CD1c-positive myeloid dendritic cell (primary cell): ENCODE measurements at regions not wholly inside any gene's neighbourhood (a gene's known extent, or its start where the extent isn't known, plus 50 kb on each side); places are given as distances from the start of the nearest gene placed in this dataset.

Source experiments
- DNase-seq: peaks from one replicate; pipeline ENCODE4 v3.0.0-alpha.2; 2016; ENCODE audit errors: extremely low spot score

DNA sequence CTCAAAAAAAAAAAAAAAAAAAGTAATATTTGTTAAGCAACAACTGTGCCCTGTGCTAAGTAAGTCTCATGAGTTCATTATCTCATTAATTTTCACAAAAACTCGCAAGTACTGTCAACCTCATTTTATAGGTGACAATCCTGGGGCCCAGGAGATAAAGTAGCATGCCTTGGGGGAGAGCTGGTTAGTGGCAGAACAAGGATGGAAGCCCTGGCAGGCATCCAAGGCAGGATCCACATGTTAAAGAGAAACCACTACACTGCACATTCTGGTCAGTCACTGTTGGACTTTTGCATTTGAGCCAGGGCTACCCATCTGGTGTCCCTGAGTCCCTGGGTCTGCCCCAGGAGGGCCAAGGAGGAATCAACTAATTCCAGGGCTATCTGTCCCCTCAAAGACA is 54.6 kb downstream of the ZFP36L2 start:
- no peak for DNase-seq

- no peak for DNase-seq
These were observed 55.9 kb downstream of the ZFP36L2 start for GRCh38 chr2:43170405-43171105.

DNA sequence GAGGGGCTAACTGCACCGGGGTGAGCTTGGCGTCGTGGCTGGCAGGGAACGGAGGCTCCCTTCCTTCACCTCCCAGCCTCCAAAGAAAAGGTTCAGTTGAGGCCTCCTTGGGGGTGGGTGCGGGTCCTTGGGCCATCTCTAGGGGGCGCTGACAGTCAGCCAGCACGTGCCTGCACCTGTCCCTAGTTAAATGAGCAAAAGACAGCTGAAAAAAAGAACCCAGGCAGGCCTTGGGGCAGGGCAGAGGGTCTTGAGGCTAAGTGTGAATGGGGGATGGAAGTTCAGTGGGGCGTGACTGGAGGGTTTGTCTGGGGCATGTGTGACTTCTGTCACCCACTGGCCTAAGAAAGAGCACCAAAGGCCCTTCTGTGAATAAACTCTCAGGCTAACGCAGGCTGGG is 56.4 kb downstream of the ZFP36L2 start:
- DNase-seq = no peak

GRCh38 chr2:43169099-43169945 is 57.1 kb downstream of the ZFP36L2 start:
- peak; percentile 59 for DNase-seq

GRCh38 chr2:43168016-43168369 is 58.4 kb downstream of the ZFP36L2 start:
- DNase-seq = no peak

GRCh38 chr2:43165378-43166069 is 60.9 kb downstream of the ZFP36L2 start:
- DNase-seq = no peak

DNA sequence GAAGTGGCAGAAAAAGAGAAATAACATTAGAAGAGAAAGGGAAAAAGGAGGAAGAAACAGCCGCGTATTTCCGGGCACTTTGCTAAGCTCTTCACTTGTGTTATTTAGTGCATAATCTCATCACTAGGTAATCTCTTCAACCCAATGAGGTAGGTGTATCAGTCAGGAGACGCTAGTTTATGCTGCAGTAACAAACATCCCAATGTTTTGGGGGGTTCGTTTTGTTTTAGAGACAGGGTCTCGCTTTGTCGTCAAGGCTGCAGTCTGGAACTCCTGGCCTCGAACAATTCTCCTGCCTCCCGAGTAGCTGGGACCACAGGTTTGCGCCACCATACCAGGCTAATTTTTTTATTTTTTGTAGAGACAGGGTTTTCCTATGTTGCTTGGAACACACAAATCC is 61.7 kb downstream of the ZFP36L2 start:
- DNase-seq = no peak

GRCh38 chr2:43163584-43164270 is 62.7 kb downstream of the ZFP36L2 start:
- DNase-seq = no peak

DNA sequence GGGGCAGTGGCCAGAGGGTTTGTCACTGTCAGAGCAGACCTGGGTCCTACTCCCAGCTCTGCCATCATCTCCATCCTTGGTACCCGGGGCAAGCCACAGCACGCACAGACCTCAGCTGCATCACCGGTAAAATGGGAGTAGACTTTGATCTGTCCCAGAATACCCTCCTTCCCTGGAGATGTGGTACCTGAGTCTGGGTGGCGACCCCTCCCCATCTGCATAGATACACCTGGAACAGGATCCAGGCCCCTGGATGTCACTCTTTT is 64.0 kb downstream of the ZFP36L2 start:
- DNase-seq = no peak

DNA sequence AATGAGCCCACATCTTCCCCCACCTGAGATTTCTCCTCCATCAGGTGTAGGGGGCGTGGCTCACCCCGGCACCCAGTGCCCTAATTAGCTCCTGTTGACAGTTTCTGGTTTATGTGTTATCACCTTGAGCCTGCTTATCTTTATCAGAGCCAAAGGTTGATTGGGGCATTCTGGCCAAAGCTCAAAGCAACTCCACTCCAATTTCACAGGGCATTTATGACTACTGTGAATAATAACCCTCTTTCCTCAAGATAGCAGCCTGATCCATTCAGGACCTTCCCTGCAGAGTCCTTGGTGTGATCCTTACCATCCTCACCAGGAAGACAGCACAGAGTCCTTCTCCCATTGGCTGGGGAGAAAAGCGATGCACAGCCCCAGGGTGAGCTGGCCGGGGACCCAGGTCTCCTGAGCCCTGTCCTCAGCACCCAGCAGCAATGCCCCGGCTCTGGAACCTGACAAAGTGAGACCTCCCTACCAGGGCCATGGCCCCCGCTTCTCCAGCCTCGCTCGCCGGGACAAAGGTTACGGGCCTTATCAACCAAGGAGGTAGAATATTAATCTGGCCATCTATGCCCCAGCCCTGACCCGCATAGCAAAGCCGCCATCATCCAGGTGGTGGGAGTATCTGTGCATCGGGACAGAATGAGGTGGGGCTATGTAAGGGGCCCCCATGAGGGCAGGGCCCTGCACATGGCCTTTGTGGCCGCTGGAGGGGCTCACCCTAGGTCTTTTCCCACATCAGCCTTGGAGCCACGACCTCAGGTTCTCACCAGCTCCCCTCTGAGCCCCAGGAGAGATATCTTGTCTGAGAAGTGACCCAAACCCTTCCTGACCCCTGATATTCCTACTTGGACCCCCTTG is 64.5 kb downstream of the ZFP36L2 start:
- DNase-seq = no peak

- DNase-seq = no peak
These were observed 65.6 kb downstream of the ZFP36L2 start for GRCh38 chr2:43160778-43161177.

GRCh38 chr2:43159797-43160196 is 66.6 kb downstream of the ZFP36L2 start:
- DNase-seq = peak; percentile 74

- peak; percentile 86 for DNase-seq
These were observed 68.0 kb downstream of the ZFP36L2 start for GRCh38 chr2:43158259-43158880.

- peak; percentile 75 for DNase-seq
These were observed 68.7 kb downstream of the ZFP36L2 start for GRCh38 chr2:43157506-43158246.

DNA sequence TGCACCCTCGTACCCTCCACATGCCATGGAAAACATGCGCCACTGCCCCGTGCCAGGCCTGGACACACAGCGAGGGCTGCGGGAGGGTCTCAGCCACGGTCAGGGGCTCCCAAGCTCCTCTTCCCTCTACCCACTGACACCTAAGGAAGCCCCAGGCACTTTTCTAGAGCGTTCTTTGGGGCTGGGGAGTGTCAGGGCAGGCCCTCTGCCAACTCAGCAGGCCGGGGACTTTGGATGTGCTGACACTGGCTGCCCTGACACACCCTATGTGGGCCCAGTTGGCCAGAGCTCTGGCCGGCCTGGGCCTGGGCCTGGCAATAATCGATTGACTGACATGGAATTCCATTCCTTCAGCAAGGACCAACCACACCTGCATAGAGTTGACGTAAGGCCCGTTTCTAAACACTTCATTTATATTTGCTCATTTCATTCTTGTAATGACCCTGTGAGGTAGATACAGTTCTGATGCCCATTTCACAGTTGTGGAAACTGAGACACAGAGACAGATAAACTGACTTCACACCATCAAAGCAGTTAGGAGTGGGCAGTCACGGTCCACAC is 70.5 kb downstream of the ZFP36L2 start:
- no peak for DNase-seq

GRCh38 chr2:43154685-43155084 is 71.7 kb downstream of the ZFP36L2 start:
- DNase-seq = no peak

GRCh38 chr2:43152741-43153647 is 73.4 kb downstream of the ZFP36L2 start:
- DNase-seq = no peak

- DNase-seq = no peak
These were observed 74.2 kb downstream of the ZFP36L2 start for GRCh38 chr2:43152186-43152585.
